Calu3 (cell line): ENCODE measurements at regions not wholly inside any gene's neighbourhood (a gene's known extent, or its start where the extent isn't known, plus 50 kb on each side); places are given as distances from the start of the nearest gene placed in this dataset.

ENCODE experiments used
- BruUV-seq: library from RNA; stranded (reverse); fragments of 400-500 nt; replicated peaks from 2 replicates; lab custom pipeline; 2021; lab: Mats Ljungman, UMichigan
- CTCF ChIA-PET: fragments of 300-600 bp; sonication (Branson Sonifier 250); formaldehyde crosslinking; loops from one replicate; lab custom pipeline; 2022; ENCODE audit warnings: antibody characterized with exemption; lab: Charles Lee
- DNase-seq: peaks from one replicate; pipeline ENCODE4 v3.0.0; 2022
- H3K27ac Mint-ChIP-seq: one replicate; pipeline ENCODE4 v1.8.0; 2022; ENCODE audit warnings: mixed read lengths; ENCODE audit not compliant: unreplicated experiment
- H3K27me3 Mint-ChIP-seq: one replicate; pipeline ENCODE4 v1.8.0; 2022; ENCODE audit warnings: mixed read lengths; ENCODE audit not compliant: unreplicated experiment
- H3K36me3 Mint-ChIP-seq: one replicate; pipeline ENCODE4 v1.8.0; 2022; ENCODE audit warnings: mild to moderate bottlenecking, moderate library complexity, mixed read lengths; ENCODE audit not compliant: insufficient read depth, unreplicated experiment
- H3K4me1 Mint-ChIP-seq: one replicate; pipeline ENCODE4 v1.8.0; 2022; ENCODE audit warnings: mild to moderate bottlenecking, low read depth, mixed read lengths; ENCODE audit not compliant: unreplicated experiment
- H3K4me3 Mint-ChIP-seq: one replicate; pipeline ENCODE4 v1.8.0; 2022; ENCODE audit warnings: mild to moderate bottlenecking, low read depth, moderate library complexity, mixed read lengths; ENCODE audit not compliant: unreplicated experiment
- H3K9me3 Mint-ChIP-seq: one replicate; pipeline ENCODE4 v1.8.0; 2022; ENCODE audit warnings: low read depth, mixed read lengths; ENCODE audit not compliant: unreplicated experiment
- CTCF ChIP-seq: fragments of 200-600 bp; IDR thresholded peaks from one replicate; pipeline ENCODE4 v1.8.0; 2022; ENCODE audit warnings: antibody characterized with exemption; ENCODE audit not compliant: unreplicated experiment
- intact Hi-C: fragments of 100-400 bp; cut with micrococcal nuclease; formaldehyde crosslinking; loops from one replicate; pipeline ENCODE4 v1.10.0; 2022; ENCODE audit not compliant: unreplicated experiment

- intact Hi-C loops = no loop called here
- CTCF ChIA-PET = no interaction called here
- H3K36me3 Mint-ChIP-seq = no peaks in the 10 kb centered on the region
Observed at GRCh38 chr16:19968891-19969683, 84.4 kb upstream of the GPRC5B start.

GRCh38 chr16:19967963-19968362 lies 83.3 kb upstream of the GPRC5B start:
- H3K36me3 Mint-ChIP-seq = no peaks in the 10 kb centered on the region
- TF ChIP-seq CTCF = no peak
- no peak for DNase-seq
- no peaks in the 10 kb centered on the region for H3K9me3 Mint-ChIP-seq
- BruUV-seq = no TSS peak
- no peak overlapping the region for H3K27ac Mint-ChIP-seq
- intact Hi-C loops = no loop called here
- CTCF ChIA-PET = no interaction called here
- H3K4me3 Mint-ChIP-seq = no peak overlapping the region
- H3K27me3 Mint-ChIP-seq = peaks cover 43% of the 10 kb centered on the region
- no peaks in the 10 kb centered on the region for H3K4me1 Mint-ChIP-seq

More at GRCh38 chr16:19968891-19969683, 84.4 kb upstream of the GPRC5B start:
- DNase-seq = no peak
- H3K4me1 Mint-ChIP-seq = no peaks in the 10 kb centered on the region
- no peak overlapping the region for H3K4me3 Mint-ChIP-seq
- H3K27ac Mint-ChIP-seq = no peak overlapping the region
- H3K27me3 Mint-ChIP-seq = peaks cover 46% of the 10 kb centered on the region
- no TSS peak for BruUV-seq
- TF ChIP-seq CTCF = no peak
- H3K9me3 Mint-ChIP-seq = no peaks in the 10 kb centered on the region

- H3K9me3 Mint-ChIP-seq = no peaks in the 10 kb centered on the region
- no peaks in the 10 kb centered on the region for H3K4me1 Mint-ChIP-seq
- no peak overlapping the region for H3K4me3 Mint-ChIP-seq
- intact Hi-C loops = no loop called here
- CTCF ChIA-PET = no interaction called here
- H3K27ac Mint-ChIP-seq = no peak overlapping the region
- no peaks in the 10 kb centered on the region for H3K36me3 Mint-ChIP-seq
- peaks cover 43% of the 10 kb centered on the region for H3K27me3 Mint-ChIP-seq
- no TSS peak for BruUV-seq
- no peak for DNase-seq
- TF ChIP-seq CTCF = no peak
Observed at GRCh38 chr16:19967561-19967960, 82.9 kb upstream of the GPRC5B start.

- intact Hi-C loops = no loop called here
- Mint-ChIP-seq H3K9me3 (no peaks in the 10 kb centered on the region), H3K36me3 (no peaks in the 10 kb centered on the region), H3K4me3 (no peak overlapping the region), H3K27me3 (peaks cover 50% of the 10 kb centered on the region), H3K4me1 (no peaks in the 10 kb centered on the region), H3K27ac (no peak overlapping the region)
- no peak for TF ChIP-seq CTCF
- CTCF ChIA-PET = no interaction called here
- no peak for DNase-seq
- no TSS peak for BruUV-seq
Observed at GRCh38 chr16:19963301-19963700, 78.7 kb upstream of the GPRC5B start.
